IPS DF 4.7 (cell line): ENCODE measurements at regions not wholly inside any gene's neighbourhood (a gene's known extent, or its start where the extent isn't known, plus 50 kb on each side); places are given as distances from the start of the nearest gene placed in this dataset.

Experiments used
- DNase-seq: peaks from one replicate; pipeline ENCODE4 v3.0.0-alpha.2; 2013; ENCODE audit warnings: low spot score; ENCODE audit errors: extremely low read depth

DNA sequence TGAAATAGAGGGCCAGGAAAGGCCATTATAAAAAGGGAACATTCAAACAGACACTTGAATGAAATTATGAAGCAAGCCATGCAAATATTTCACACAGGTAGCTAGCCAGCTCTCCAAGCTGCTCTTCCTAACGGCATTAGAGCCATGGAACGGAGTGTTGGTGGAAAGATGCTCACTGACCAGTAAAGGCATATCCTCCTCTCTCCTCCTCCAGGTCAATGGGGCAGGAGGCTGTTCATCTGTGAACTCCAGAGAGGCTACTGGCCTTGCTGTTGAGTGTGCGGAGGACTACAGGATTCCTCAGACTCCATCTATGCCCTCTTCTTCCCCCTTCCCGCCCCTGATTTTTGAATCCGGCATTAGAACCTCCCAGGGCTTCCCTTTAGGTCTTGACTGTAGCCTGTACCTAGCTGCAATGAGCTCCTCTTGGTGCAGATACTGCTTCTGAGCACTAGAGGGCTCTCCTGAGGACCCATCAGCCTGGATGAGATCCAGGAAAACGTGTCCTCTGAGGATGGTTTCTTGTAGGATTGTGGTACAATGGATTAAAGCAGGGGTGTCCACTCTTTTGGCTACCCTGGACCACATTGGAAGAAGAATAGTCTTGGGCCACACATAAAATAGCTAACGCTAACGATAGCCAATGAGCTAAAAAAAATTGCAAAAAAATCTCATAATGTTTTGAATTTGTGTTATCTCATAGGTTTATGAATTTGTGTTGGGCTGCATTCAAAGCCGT is 162.2 kb downstream of the SREK1 start:
- peak; percentile 41 for DNase-seq

DNA sequence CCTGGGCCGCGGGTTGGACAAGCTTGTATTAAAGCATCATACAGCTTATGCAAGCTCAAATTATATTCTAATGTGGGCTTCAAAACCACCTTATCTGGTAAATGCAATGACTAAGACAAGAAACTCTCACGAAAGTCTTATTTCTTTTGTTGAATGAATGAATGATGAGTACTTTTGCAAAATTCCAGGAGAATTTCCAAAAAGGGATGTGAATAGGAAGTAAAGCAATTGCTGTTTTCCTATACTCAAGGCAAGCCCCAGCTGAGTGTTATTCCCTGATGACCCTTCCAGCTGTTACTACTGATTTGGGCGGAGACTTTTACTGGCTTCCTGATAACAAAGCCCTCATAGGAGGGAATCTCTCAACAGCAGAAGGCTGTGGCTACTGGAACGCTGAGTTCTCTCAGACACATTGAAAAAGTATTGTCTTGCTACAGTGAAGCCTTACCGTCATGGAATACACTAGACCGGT is 162.8 kb downstream of the SREK1 start:
- DNase-seq = no peak

- peak; percentile 68 for DNase-seq
Measured at GRCh38 chr5:66307647-66308241, 163.6 kb downstream of the SREK1 start.

GRCh38 chr5:66312266-66312665 is 168.2 kb downstream of the SREK1 start:
- DNase-seq = no peak

GRCh38 chr5:66315784-66316183 is 171.7 kb downstream of the SREK1 start:
- DNase-seq = no peak

DNA sequence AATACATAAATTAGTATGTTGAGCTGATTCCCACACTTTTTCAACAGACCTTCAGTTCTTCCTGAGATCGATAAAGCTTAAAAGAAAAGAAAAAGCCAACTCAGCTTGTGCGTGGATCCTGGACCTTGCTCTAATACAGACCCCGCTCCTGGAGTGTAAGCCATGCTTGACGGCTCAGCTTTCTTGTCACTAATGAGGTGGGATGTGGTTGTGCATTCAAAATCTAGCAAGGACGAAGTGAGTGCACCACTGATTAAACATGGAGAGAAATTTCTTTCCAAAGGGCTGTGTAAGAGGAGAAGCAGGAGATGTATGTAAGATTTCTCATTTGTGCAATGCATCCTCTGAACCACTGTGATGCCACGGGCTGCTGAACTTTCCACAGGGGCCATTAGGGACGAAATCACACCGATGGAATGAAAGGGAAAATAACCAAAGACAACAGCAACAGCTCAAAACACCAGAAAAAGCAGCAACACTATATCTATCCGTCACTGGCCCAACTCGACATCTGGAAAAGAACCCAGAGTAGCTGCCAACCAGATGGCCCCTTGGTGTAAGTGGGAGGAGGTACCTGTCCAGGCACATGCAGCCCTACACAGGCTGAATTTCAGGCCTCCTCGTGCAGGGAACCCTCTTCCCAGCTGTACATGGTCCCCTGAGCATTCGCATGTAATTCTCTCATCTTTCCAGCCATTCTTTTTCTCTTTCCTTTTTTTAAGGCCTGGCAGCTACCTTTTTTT is 178.9 kb downstream of the SREK1 start:
- DNase-seq = no peak

DNA sequence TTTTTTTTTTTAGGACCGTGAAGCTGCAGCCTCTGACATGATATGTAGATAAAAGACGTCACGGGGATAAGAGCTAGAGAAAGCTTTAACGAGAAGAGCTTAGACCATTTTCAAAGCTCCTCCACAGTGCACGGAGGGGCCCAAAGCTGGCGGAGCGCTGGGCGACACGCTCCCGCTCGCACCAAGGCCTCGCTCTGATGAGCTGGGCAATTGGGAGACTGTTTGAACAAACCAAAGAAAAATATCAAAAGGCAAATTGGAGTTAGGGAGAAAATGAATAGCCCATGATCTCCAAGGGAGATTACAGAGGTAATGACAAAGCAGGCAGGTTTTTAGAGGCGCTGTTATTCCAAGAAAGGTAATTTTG is 179.4 kb downstream of the SREK1 start:
- DNase-seq = no peak

GRCh38 chr5:66324357-66324756 is 180.3 kb downstream of the SREK1 start:
- no peak for DNase-seq

DNA sequence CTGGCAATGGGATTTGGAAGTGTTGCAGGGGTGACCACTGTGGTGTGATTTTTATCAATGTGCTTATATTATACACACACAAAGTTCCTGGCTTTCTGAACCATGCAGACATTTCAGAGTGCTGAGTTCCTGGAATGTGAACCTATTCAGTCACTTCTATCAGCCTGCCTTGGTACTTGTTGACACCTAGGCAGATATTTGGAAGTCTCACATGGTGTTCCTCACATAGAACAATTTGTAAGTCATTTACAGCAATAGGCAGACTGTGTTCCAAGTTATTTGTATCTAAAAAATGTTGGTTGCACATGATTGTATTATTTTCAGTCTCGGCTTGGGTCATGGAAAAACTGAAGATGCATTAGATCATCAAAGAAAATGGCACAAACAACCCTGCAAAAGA is 182.2 kb downstream of the SREK1 start:
- no peak for DNase-seq

DNA sequence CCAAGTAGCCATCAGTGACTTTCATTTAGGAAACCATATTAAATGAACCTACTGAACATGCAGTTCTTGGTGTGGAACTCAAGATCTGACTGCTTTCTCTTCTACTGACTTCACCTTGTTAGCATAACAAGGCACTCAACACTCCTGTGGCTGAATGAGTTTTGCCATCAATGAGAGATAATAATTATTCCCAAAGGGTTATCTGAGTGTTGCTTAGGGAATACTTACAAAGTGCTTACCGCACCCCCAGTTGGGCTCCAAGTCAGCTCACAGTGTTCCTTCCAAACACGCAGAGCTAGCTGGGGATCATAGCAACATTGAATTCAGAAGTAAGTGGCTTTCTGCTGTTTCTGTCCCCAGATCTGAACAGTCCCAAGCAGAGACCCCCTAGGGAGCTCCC is 182.9 kb downstream of the SREK1 start:
- no peak for DNase-seq

DNA sequence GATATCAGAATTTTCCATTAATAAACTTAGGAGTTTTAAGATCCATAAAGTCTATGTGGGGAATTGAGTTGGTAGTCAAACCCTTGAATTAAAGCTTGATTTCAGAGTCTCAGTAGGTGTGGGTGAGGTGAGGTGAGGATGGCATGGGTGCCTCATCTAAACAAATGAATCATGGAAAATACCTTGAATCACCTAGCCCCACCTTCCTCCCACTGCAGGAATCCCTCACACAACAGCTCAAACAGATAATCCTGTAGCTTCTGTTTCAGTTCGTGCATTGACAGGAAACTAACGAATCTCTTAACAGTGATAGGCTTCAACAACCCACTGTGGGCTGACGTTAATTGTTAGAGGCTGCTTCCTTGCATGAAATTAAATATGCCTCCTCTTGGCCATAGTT is 185.0 kb downstream of the SREK1 start:
- no peak for DNase-seq

- no peak for DNase-seq
Measured at GRCh38 chr5:66333192-66333591, 189.1 kb downstream of the SREK1 start.

DNA sequence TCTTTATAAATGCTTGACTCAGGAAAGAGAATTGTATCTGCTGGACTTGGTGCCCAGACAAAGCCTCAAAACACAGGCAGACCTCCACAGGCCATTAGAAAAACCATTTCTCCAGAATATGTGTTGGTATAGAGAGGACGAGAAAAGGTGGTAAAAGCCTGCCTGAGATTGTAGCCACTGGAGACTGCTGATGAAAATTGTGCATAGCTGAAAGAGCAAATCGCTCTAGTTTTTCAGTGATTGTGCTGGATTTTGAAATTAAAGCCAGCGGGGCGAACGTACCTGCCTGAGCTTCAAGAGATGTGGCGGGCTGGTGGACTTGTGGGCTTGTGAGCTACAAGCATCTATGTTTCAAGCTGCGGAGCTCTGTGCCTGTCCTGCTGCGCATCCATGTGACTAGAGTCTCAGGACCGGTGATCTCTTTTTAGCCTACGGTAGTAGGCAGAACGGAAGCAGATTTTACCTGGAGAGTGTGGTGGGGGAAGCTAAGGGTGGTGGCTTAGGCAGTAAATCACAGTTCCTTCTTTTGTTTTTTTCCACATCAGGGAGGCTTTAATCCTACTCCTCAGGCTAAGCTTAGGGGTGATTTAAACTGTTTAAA is 193.6 kb downstream of the SREK1 start:
- DNase-seq = no peak

GRCh38 chr5:66338828-66339227 is 194.7 kb downstream of the SREK1 start:
- DNase-seq = no peak

DNA sequence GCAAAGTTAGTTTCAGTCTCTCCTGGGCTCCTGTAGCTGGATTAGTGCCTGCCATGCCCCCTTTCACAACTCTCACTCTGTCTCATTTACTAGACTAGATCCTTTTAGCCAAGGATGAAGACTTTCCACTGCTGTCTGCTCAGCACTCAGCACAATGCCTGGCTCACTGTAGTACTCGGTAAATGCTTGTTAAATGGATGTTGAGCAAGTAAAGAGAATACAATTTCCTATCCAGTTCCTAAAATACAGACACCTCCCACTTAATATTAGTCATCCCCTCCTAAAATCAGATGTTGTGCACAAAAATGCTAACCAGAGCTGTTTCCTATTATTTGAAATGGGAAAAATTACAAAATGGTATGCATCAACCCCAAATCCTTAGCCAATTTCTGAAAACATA is 195.8 kb downstream of the SREK1 start:
- no peak for DNase-seq

- no peak for DNase-seq
Measured at GRCh38 chr5:66340786-66341185, 196.7 kb downstream of the SREK1 start.

DNA sequence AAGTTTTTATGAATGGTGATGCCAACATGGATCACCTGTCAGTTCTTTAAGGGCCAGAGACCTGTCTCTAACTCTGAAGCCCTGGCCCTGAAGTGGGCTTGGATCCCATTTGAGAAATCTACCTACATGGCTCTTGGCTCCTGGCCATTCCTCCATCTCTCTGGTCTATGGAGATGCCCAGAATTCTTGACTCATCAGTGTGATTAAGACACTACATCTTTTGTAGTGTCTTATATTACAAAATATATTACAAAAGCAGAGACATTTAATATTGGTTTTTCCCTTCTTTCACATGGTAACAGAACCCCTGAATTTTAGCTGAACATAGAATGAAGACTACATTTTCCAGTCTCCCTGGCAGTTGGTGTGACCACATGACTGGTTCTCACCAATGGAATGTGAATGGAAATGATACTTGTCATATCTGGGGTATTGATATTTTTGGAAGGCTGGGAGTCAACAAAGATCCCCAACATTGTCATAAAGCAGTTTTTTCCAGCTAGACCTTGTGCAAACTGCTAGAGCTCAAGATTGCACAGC is 198.3 kb downstream of the SREK1 start:
- no peak for DNase-seq

DNA sequence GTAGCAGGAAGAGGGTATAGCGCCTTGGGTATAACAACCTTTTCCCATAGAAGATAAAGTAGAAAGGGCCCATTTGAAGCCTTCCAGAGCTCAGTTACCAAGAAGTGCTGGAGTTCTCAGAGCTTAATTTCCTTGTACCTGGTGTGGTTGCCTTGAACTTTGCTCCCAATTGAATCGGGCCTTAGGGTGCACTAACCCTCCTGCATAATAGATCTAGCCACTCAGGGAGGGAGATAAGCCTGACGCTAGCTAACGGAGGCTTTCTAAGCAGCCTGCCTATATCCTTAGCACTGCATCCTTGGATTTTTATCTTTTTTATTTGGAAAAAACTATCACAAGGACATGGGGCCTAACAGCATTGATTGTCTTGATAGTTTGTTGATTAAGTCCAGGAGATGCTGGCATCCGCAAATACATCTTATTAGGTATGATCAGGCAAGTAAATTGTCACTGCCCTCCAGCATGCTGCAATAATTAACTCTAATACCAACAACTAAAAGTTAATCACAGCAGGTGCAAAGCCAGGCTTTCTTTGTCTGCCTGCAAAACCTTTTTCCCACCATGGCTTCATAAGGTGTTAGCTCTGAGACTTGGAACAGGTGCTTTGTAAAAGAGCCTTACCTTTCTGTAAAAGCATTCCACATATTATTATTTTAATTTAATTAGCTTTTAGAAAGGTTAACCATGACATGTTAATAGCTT is 199.4 kb downstream of the SREK1 start:
- DNase-seq = no peak

GRCh38 chr5:66344544-66344943 is 200.4 kb downstream of the SREK1 start:
- DNase-seq = no peak

GRCh38 chr5:66345281-66345680 is 201.2 kb downstream of the SREK1 start:
- DNase-seq = no peak

DNA sequence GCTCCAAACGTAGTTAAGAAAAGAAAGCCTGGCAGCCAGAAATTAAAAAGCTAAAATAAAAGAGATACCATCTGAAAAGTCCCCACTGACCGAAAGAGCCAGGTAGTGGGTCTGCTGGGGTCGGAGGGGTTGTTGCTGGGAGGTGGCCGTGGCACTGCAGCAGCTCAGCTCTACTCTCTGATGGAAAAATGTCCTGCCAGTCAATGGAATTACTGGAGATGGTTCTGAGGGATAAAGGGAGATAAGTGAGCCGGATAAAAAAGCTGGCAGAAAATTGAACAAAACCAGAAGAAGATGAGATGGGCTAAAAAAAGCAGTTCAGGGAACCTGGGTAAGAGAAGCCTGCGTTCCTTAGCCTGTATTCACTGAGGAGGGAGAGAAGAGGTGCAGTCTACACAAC is 202.8 kb downstream of the SREK1 start:
- DNase-seq = no peak
